ENCODE measurements at regions not wholly inside any gene's neighbourhood (a gene's known extent, or its start where the extent isn't known, plus 50 kb on each side); places are given as distances from the start of the nearest gene placed in this dataset.
A peak's percentile ranks its signal among the peaks of the same experiment; 100 is the strongest.

DNA sequence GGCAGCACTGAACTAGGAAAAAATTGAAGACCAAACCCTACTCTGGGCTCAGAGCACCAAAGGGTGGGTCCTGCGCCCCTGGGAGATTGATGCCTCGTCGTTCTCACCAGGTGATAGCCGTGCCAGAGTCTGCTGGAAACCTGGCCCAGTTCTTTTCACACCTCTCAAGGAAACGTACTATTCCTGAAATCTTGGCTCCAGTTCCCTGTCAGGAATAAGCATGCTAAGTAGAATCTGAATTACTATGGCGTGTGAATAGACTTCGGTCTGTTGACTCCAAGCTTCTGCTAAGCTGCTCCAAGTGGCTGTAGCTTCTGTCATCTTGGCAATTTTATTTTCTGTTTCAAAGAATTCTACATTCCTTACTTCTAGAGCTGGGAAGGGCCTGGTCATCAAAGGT is 75.4 kb downstream of the MARCHF4 start:
- no peak for ATAC-seq
- no peak overlapping the region for H3K27ac Mint-ChIP-seq
- no peaks in the 10 kb centered on the region for H3K27me3 Mint-ChIP-seq

DNA sequence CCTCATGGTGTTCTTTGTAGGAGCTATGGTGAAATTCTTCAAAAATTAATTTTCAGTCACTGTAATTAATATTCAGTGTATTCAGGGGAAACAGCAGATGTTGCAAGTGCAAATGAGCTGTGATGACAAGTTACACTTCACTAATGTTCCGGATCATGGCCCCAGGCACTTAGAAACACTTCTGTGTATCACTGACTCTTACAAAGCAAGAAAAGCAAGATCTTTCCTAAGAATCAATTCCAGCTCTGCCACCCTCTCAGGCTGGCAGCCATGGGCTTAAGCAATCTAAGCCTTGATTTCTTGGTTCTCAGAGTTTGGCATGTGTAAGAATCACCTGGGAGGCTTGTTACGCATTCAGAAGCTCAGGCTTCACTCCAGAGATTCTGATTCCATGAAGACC is 78.0 kb downstream of the MARCHF4 start:
- ATAC-seq (no peak), DNase-seq (no peak)
- no peaks in the 10 kb centered on the region for H3K27me3 Mint-ChIP-seq
- no peak overlapping the region for H3K4me3 Mint-ChIP-seq
- H3K4me1 Mint-ChIP-seq: peaks cover 7% of the 10 kb centered on the region
- no peak overlapping the region for H3K27ac Mint-ChIP-seq
- no peaks in the 10 kb centered on the region for H3K9me3 Mint-ChIP-seq

More for the DNA sequence above, 75.4 kb downstream of the MARCHF4 start:
- DNase-seq: no peak
- Mint-ChIP-seq H3K4me3 (no peak overlapping the region), H3K9me3 (no peaks in the 10 kb centered on the region), H3K4me1 (peaks cover 7% of the 10 kb centered on the region)

DNA sequence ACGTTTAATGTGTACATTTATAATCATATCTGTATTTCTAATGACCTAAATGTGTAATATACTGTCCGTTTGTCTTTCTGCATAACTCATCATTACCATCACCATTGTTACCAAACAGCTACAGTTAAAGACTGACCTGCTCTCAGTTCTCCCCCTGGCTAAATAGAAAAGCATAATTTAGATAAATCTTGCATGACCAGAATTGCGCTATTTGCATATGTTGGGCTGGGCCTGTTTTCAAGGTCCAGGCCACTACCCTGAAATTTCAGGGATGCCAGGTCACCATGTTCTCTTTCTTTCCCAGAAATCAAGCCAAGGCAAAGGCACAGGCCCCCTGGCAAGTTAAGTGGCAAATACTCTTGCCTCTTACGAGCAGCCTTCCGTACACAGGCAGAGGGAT is 78.4 kb downstream of the MARCHF4 start:
- Mint-ChIP-seq H3K27me3 (no peaks in the 10 kb centered on the region), H3K27ac (no peak overlapping the region), H3K4me3 (no peak overlapping the region), H3K9me3 (no peaks in the 10 kb centered on the region), H3K4me1 (peaks cover 7% of the 10 kb centered on the region)
- DNase-seq: no peak
- no peak for ATAC-seq

DNA sequence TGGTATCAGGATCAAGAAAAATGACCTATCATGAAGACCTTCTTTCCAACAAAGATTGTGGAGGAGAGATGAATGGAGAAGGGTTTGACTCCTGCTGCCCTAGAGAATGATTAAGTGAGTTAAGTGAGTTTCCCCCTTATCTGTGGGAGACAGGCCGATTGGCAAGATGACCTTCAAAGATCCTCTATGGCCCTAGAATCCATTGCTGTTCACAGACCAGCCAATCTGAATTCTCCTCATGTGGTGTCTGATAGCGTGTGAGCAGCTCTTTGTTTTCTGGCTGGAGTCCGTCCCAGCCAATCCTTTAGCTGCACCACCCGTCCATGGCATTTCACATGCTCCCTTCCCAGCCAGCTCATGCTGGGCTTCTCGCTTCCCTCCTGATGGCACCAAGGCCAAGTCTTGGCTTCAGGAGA is 79.4 kb downstream of the MARCHF4 start:
- Mint-ChIP-seq H3K9me3 (no peaks in the 10 kb centered on the region), H3K4me1 (peaks cover 7% of the 10 kb centered on the region), H3K4me3 (no peak overlapping the region), H3K27me3 (no peaks in the 10 kb centered on the region), H3K27ac (no peak overlapping the region)
- DNase-seq (no peak), ATAC-seq (no peak)

DNA sequence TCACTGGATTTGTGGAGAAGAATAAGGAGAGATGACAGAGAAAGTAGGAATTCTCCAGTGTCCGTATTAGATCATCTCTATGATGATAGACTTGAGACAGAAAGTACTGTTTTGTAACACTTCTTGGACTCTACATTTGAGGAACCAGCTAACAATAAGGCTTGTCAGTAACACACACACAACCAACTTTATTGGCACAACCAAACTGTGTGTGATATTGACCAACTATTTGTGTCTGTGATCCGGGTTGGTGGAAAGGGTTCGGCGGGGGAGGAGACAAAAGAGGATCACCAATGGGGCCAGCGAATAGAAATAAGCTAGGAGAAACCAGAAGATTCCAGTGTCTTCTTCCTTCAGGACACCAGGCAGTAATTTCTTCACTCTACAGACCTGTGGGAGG is 79.8 kb downstream of the MARCHF4 start:
- DNase-seq: no peak
- Mint-ChIP-seq H3K27ac (no peak overlapping the region), H3K27me3 (no peaks in the 10 kb centered on the region), H3K9me3 (no peaks in the 10 kb centered on the region), H3K4me3 (no peak overlapping the region), H3K4me1 (peaks cover 7% of the 10 kb centered on the region)
- no peak for ATAC-seq

DNA sequence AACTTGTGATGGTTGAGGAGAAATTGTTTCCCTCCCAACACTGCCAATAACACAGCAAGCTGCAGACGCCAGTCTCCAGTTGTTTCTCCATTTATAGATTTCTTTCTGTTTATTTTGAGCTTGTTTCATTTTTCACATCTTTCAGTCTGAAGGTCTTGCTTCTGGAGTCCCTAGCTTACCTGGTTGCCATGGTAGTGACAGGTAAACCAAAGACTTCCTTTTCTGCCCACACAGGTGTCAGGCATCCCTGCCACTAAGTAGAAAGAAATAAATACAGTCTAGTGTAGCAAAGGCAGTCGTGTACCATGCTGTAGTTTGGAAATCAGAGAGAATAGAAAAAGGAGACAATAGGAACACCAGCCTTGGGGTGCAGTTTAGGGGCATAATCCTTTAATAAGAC is 82.8 kb downstream of the MARCHF4 start:
- H3K27me3 Mint-ChIP-seq: no peaks in the 10 kb centered on the region
- H3K27ac Mint-ChIP-seq: no peak overlapping the region
- DNase-seq: no peak
- no peaks in the 10 kb centered on the region for H3K4me1 Mint-ChIP-seq
- no peaks in the 10 kb centered on the region for H3K9me3 Mint-ChIP-seq
- no peak for ATAC-seq
- no peak overlapping the region for H3K4me3 Mint-ChIP-seq

DNA sequence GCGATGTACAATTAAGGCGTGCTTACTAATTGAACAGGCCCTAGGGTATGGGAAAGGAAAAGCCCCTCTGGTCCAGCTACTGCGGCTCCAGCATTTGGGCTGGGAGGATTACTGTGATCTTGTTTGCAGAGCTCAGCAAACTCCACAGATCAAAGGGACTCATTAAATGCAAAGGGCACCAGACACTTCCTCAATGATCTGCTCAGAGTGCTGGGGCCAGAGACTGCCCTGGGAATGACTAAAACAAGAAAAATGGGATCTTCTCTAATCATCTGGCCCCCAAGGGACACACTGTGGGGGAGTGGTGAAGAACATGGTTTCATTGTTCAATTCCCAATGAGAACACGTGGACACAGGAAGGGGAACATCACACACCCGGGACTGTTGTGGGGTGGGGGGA is 85.0 kb downstream of the MARCHF4 start:
- Mint-ChIP-seq H3K27me3 (no peaks in the 10 kb centered on the region), H3K4me3 (no peak overlapping the region), H3K9me3 (no peaks in the 10 kb centered on the region), H3K27ac (no peak overlapping the region), H3K4me1 (no peaks in the 10 kb centered on the region)
- DNase-seq (no peak), ATAC-seq (no peak)

DNA sequence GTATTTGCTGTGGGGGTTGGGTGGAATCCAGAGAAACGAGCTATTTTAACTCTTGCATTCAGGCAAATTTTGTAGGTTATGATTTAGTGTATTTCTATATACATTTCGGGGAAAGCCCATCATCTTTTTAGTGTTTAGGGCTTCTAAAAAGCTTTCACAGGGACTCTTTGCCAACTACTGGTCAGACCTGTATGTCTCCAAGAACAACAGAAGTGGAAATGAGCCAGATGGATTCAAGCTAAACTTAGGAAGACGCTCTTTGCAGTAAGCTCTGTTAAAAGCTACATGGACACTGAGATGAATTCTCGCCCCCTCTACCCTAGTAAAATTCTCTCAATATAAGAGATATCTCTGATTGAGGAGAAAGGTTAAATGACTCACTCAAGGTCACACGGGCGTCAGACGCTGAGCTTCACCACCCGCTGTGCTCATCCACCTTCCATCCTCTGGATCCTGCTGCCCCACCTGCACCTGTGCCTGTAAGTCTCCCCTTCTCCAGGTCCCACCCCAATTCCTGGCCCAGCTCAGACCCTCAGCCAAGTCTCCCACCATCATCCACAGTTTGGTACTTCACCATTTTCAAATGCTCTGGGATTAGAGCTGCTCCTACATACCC is 85.6 kb downstream of the MARCHF4 start:
- Mint-ChIP-seq H3K27ac (no peak overlapping the region), H3K4me1 (no peaks in the 10 kb centered on the region), H3K4me3 (no peak overlapping the region), H3K27me3 (no peaks in the 10 kb centered on the region), H3K9me3 (no peaks in the 10 kb centered on the region)
- no peak for DNase-seq
- ATAC-seq: no peak

DNA sequence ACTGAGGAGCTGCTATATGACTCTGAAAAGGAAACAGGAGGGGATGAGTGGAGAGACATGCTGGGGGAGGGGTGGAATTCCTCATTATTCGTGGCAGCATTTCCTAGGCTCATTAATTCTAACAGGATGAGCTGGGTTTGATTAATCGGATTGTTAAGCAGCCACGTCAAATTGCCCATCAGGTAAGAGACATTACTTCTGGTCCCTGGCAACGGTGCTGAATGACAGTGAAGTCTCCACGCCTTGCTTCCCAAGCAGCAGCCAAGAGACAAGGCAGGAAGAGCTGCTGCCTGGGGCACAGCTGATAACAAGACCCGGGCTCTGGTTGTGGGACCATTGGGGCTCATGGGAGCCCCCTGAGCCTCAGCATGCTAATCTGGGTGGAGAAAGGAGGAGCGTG is 86.6 kb downstream of the MARCHF4 start:
- Mint-ChIP-seq H3K27ac (peak overlapping the region in 1 of 2 donors; percentile 64), H3K9me3 (no peaks in the 10 kb centered on the region), H3K4me3 (no peak overlapping the region), H3K4me1 (no peaks in the 10 kb centered on the region), H3K27me3 (no peaks in the 10 kb centered on the region)
- DNase-seq (no peak), ATAC-seq (no peak)

DNA sequence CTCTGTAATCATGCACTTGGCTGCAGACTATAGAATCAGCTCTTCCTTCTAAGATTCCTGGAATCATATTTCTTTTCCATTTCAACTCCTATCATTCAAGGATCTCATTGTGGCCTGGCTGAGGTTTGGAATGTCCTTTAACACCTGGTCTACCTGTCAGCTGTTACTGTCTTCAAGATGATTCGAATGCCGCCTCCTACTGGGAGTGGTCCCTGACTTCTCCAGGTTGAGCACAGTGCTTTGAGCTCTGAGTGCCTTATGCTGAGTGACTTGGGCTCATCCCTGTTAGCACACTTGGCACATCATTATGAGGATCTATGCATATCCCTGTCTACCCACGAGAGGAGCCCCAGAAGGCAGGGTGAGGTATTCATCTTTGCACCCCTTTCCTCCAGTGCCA is 87.6 kb downstream of the MARCHF4 start:
- Mint-ChIP-seq H3K9me3 (no peaks in the 10 kb centered on the region), H3K27ac (no peak overlapping the region), H3K4me1 (no peaks in the 10 kb centered on the region)

DNA sequence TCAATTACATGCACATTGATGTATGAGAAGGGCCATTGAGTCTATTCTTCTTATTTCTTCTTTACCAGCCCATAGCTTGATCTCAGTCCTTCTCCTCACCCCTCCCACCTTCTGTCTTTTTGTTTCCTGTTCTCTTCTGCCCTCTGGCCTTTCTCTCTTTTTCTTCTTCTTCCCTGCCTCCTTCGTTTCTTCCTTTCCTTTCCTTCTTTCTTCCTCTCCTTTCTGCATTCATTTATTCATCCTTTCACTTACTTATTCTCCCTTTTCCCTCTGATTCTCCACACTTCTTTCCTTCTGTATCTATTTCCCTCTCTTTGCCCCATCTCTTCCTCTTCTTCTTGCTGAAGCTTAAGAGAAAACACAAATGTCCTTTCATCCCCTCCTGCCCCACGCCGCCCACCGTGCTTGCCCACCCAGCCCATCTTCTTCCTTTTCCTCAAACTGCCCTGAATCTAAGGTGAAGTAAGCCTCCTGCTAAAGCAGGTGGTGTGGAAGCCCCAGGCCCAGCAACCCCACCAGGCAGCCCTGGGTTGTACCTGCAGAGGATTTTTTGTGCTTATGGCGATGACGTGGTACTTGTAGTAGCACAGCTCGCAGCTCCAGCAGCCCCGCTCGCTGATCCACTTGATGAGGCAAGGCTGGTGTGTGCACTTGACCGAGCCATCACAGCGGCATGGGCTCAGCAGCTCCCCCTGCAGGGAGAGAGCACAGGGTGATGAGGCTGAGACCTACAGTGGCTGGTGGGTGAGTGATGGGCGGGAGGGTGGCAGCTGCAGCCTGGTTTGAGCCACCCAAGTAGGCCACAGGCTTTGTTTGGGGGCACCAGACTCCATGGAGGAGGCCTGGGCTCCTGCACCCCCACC is 89.0 kb downstream of the MARCHF4 start:
- H3K27me3 Mint-ChIP-seq: no peaks in the 10 kb centered on the region
- no peak overlapping the region for H3K4me3 Mint-ChIP-seq
- DNase-seq (peak; percentile 25 to 35), ATAC-seq (peak; percentile 76)
- H3K9me3 Mint-ChIP-seq: no peaks in the 10 kb centered on the region
- no peaks in the 10 kb centered on the region for H3K4me1 Mint-ChIP-seq
- no peak overlapping the region for H3K27ac Mint-ChIP-seq

More for the DNA sequence above, 87.6 kb downstream of the MARCHF4 start:
- H3K4me3 Mint-ChIP-seq: no peak overlapping the region
- ATAC-seq (no peak), DNase-seq (no peak)
- H3K27me3 Mint-ChIP-seq: no peaks in the 10 kb centered on the region

DNA sequence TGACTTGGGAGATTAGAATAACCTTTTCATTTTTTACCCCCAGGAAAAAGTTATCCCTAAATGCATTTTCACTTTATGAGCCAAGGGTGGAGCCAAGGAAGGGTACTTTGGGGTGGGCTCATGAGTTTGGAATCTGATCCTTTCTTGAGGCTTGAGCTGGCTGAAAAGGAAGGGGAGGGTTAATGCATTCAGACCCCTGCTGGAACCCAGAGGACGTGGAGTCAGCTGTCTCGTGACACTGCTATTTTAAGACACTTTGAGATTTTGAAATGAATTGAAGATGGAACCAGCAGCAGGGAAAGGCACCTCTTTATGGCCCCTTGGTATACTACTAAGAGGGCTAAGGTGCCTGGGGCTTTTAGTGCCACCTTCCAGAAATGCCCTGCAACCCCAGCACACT is 90.4 kb downstream of the MARCHF4 start:
- Mint-ChIP-seq H3K4me3 (no peak overlapping the region), H3K9me3 (no peaks in the 10 kb centered on the region), H3K4me1 (no peaks in the 10 kb centered on the region), H3K27me3 (no peaks in the 10 kb centered on the region), H3K27ac (no peak overlapping the region)
- DNase-seq: no peak
- no peak for ATAC-seq

DNA sequence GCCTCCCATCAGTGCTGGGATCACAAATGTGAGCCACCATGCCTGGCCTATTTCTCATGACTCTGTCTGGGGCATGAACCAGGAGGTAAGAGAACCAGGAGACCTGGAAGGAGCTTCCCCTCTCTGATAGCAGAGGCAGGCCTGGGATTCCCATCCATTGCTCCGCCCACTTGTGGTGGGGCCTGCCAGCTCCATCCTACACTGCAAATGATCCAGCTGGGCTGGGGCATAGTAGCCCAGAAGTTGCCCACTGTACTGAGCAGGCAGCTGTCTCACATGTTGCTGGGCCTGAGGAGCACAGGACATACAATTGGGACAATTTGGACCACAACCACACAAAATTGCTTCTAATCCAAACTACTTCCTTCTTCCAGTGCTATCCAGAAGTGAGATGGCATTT is 91.0 kb downstream of the MARCHF4 start:
- ATAC-seq (no peak), DNase-seq (no peak)
- H3K27ac Mint-ChIP-seq: no peak overlapping the region
- no peaks in the 10 kb centered on the region for H3K27me3 Mint-ChIP-seq
- H3K4me1 Mint-ChIP-seq: no peaks in the 10 kb centered on the region
- no peaks in the 10 kb centered on the region for H3K9me3 Mint-ChIP-seq
- H3K4me3 Mint-ChIP-seq: no peak overlapping the region

DNA sequence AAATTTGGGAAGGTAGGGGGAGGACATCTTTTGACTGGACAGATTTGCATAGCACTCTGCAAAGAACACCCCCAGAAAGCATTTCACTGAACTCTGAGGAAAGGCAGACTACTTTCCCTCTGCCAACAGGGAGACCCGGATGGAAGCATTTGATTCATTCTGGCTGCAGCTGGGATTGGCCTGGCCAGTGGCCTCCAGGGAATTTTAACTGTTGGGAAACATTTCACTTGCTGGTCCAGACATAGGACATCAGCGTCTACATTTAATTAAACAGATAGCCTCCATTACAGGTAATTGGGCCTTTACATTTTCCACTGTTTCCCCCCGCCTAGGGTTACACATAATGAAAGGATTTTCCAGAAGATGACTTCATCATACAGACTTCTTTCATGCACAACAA is 92.8 kb downstream of the MARCHF4 start:
- Mint-ChIP-seq H3K9me3 (no peaks in the 10 kb centered on the region), H3K27ac (no peak overlapping the region), H3K27me3 (no peaks in the 10 kb centered on the region), H3K4me3 (no peak overlapping the region), H3K4me1 (no peaks in the 10 kb centered on the region)
- ATAC-seq: no peak
- no peak for DNase-seq

DNA sequence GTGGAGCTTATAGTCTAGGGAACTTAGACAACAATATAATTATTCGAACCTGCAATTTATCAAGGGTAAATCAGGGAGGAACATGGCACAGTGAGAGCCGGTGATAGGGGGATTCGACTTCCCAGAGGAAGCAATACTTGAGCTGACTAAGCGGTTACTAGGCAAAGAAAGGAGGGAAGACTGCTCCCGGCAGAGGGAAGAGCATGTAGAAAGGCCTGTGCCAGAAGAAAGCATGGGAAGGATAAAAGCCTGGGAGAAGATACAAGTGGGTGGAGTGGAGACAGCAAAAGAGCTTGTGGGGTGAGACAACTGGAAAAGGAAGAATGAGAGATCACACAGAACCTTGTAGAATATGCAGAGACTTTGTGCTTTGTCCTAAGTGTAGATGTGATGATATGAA is 93.3 kb downstream of the MARCHF4 start:
- ATAC-seq: no peak
- Mint-ChIP-seq H3K4me3 (no peak overlapping the region), H3K9me3 (no peaks in the 10 kb centered on the region), H3K27me3 (no peaks in the 10 kb centered on the region), H3K4me1 (no peaks in the 10 kb centered on the region), H3K27ac (no peak overlapping the region)
- DNase-seq: no peak

DNA sequence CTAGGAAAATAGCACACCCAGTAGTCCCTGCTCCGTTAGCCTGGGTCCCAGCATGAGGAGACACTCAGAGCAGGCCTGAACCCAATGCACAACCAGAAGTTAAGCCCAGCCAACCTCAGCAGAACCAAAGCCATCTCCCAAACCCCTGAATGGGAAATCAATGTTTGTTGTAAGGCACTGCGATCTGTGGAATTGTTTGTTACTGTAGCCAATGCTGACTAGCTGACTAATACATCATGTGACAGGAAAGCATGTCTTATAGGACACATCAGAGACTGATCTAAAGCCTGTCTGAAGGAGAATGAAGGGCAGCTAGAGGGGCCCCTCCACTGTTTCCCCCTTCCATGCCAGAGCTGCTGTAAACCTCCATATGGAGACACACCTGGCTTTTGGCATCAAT is 96.4 kb downstream of the MARCHF4 start:
- H3K27me3 Mint-ChIP-seq: no peaks in the 10 kb centered on the region
- H3K27ac Mint-ChIP-seq: no peak overlapping the region
- H3K4me1 Mint-ChIP-seq: no peaks in the 10 kb centered on the region
- no peak for DNase-seq
- H3K4me3 Mint-ChIP-seq: no peak overlapping the region
- H3K9me3 Mint-ChIP-seq: peaks cover 3 to 7% of the 10 kb centered on the region in 2 donors
- ATAC-seq: no peak
